Glutamatergic neuron (in vitro differentiated cells): ENCODE measurements at regions not wholly inside any gene's neighbourhood (a gene's known extent, or its start where the extent isn't known, plus 50 kb on each side); places are given as distances from the start of the nearest gene placed in this dataset.

Experiments
- DNase-seq: peaks from one replicate; pipeline ENCODE4 v3.0.0; 2022
- H3K27ac Mint-ChIP-seq: one replicate; pipeline ENCODE4 v1.8.0; 2020; ENCODE audit warnings: mild to moderate bottlenecking, mixed read lengths, inconsistent platforms; ENCODE audit not compliant: unreplicated experiment
- H3K27me3 Mint-ChIP-seq: one replicate; pipeline ENCODE4 v1.8.0; 2020; ENCODE audit warnings: mild to moderate bottlenecking, moderate library complexity, mixed read lengths, inconsistent platforms; ENCODE audit not compliant: unreplicated experiment
- H3K36me3 Mint-ChIP-seq: one replicate; pipeline ENCODE4 v1.8.0; 2020; ENCODE audit warnings: mild to moderate bottlenecking, mixed read lengths, inconsistent platforms; ENCODE audit not compliant: unreplicated experiment
- H3K4me1 Mint-ChIP-seq: one replicate; pipeline ENCODE4 v1.8.0; 2020; ENCODE audit warnings: mild to moderate bottlenecking, low read depth, mixed read lengths, inconsistent platforms; ENCODE audit not compliant: unreplicated experiment
- H3K4me3 Mint-ChIP-seq: one replicate; pipeline ENCODE4 v1.8.0; 2020; ENCODE audit warnings: mild to moderate bottlenecking, mixed read lengths, inconsistent platforms; ENCODE audit not compliant: unreplicated experiment
- H3K9me3 Mint-ChIP-seq: one replicate; pipeline ENCODE4 v1.8.0; 2020; ENCODE audit warnings: mild to moderate bottlenecking, moderate library complexity, mixed read lengths, inconsistent platforms; ENCODE audit not compliant: unreplicated experiment
- CTCF ChIP-seq: fragments of 200-600 bp; sonication (generic); IDR thresholded peaks from one replicate; pipeline ENCODE4 v1.5.0; 2021; ENCODE audit not compliant: partially characterized antibody, unreplicated experiment

DNA sequence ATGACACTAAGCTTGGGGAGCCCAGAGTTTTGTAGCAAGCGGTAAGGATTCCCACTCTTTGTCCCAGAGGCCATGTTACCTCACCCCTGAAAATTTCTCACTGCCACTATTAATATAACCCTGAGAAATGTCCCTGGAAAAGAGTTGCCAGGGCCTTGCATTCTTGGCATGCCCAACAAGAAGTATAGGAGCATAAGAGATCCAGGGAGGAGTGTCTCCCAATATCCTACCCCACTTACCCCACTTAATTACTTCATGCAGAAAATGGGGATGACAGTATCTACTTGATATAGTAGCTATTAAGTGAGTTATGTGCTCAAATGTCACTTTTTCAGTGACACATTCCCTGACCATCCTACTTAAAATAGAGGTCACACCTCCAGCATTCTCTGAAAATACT, 120.5 kb upstream of the C1GALT1C1 start:
- no peak for DNase-seq
- Mint-ChIP-seq H3K4me1 (peaks cover 5% of the 10 kb centered on the region), H3K27ac (no peak overlapping the region), H3K9me3 (no peaks in the 10 kb centered on the region), H3K36me3 (no peaks in the 10 kb centered on the region), H3K27me3 (no peaks in the 10 kb centered on the region), H3K4me3 (no peak overlapping the region)
- TF ChIP-seq CTCF = no peak

GRCh38 chrX:120749141-120749846, 119.4 kb upstream of the C1GALT1C1 start:
- no peak for TF ChIP-seq CTCF
- Mint-ChIP-seq H3K4me1 (peaks cover 5% of the 10 kb centered on the region), H3K27me3 (no peaks in the 10 kb centered on the region), H3K27ac (no peak overlapping the region), H3K4me3 (no peak overlapping the region), H3K9me3 (no peaks in the 10 kb centered on the region), H3K36me3 (no peaks in the 10 kb centered on the region)
- DNase-seq = no peak

DNA sequence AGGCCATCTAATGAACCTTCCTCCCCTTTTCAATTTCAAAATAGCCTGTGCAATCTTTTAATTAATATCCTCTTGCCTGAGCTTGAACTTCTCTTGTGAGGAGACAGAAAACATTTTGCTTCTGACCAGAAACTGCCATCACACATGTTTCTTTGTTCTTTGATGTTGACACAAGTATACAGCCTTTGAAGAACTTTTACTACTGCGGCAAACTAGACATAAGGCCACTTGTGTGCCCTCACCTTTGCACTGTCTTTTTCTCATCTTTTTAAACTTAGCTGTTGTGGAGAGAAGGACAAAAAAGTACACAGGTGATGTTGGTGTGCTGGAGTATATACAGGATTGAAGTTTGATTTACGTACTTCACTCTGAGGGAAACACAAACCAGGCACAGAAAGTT, 116.3 kb upstream of the C1GALT1C1 start:
- H3K4me3 Mint-ChIP-seq = no peak overlapping the region
- H3K36me3 Mint-ChIP-seq = no peaks in the 10 kb centered on the region
- no peak overlapping the region for H3K27ac Mint-ChIP-seq
- no peak for TF ChIP-seq CTCF
- H3K27me3 Mint-ChIP-seq = no peaks in the 10 kb centered on the region
- no peaks in the 10 kb centered on the region for H3K4me1 Mint-ChIP-seq
- no peak for DNase-seq
- H3K9me3 Mint-ChIP-seq = no peaks in the 10 kb centered on the region

DNA sequence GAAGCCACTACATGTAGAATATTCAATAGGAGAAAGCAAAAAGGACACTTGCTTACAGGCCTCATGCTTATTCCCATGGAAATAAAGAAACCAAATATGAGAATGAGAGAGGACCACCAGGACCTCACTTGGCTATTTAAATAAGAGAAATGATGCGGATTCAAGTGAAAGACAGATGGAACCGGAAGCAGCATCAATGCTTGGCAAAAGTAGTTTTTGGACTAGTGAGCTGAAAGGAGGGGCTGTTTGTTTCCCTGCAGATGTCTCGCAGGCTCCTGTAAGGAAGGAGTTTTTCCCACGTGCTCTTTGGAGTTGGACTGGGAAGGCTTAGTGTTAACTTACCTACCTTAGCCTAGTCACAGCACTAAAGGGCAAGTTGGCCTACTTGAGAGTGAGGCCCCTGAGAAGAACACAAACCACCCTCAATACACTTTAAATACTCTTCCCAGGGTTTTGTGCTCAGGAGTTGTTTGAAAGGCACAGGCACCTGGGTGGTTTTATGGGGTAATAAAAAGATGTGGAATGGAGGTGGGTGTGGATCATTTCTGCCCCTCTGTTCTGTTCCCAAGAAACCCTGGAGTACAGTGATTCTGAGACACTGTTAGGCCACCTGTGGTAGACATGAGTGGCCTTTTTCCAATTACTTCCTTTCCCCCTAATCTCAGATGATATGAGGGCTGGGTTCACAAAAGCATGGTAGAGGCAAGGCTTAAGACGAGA, 113.3 kb upstream of the C1GALT1C1 start:
- Mint-ChIP-seq H3K9me3 (no peaks in the 10 kb centered on the region), H3K36me3 (no peaks in the 10 kb centered on the region), H3K27ac (no peak overlapping the region), H3K4me1 (no peaks in the 10 kb centered on the region), H3K4me3 (no peak overlapping the region), H3K27me3 (no peaks in the 10 kb centered on the region)
- TF ChIP-seq CTCF = no peak
- no peak for DNase-seq

DNA sequence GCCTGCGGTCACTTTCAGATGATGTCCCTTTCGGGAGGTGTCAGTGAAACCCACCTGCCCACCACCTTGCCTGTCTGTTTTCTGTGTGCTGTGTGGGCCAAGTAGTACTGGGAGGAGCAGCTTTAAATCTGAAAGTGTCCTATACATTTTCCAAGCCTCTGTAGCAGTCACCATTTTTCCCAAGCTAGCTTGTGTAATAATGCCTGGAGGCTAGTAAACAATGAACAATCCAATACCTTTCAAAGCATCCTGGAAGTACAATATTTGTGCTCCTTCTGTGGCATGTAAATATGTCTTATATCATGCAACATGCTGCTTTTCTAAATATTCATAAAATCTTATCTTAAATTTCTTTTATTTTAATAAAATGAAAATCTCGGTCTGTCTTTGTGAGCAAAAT, 111.6 kb upstream of the C1GALT1C1 start:
- Mint-ChIP-seq H3K4me1 (no peaks in the 10 kb centered on the region), H3K4me3 (no peak overlapping the region), H3K9me3 (no peaks in the 10 kb centered on the region), H3K36me3 (no peaks in the 10 kb centered on the region), H3K27ac (no peak overlapping the region), H3K27me3 (no peaks in the 10 kb centered on the region)
- no peak for DNase-seq
- no peak for TF ChIP-seq CTCF
